ENCODE measurements at regions not wholly inside any gene's neighbourhood (a gene's known extent, or its start where the extent isn't known, plus 50 kb on each side); places are given as distances from the start of the nearest gene placed in this dataset.

- peaks cover 0 to 2% (median 0%) of the 10 kb centered on the region in 3 donors for H3K27me3 ChIP-seq (ENCODE audit: control insufficient read depth in 3 of 3, insufficient read depth in 3 of 3, low read length in 3 of 3)
- no peaks in the 10 kb centered on the region for H3K36me3 ChIP-seq (ENCODE audit: control insufficient read depth in 3 of 3, insufficient read depth in 3 of 3, low read length in 3 of 3)
- H3K9me3 ChIP-seq (ENCODE audit: control insufficient read depth in 3 of 3, low read length in 3 of 3), result peaks cover 0 to under 1% (median 0%) of the 10 kb centered on the region in 3 donors
- H3K4me1 ChIP-seq (ENCODE audit: control insufficient read depth in 3 of 3, insufficient read depth in 3 of 3, low read length in 3 of 3), result no peaks in the 10 kb centered on the region
- H3K27ac ChIP-seq (ENCODE audit: low read depth, low read length), result no peak overlapping the region
- no peak overlapping the region for H3K9ac ChIP-seq (ENCODE audit: low read depth in 1 of 3, low read length in 3 of 3)
- no peak overlapping the region for H3K4me3 ChIP-seq (ENCODE audit: low read length in 3 of 3)
These were observed 158.8 kb upstream of the SRRM4 start for GRCh38 chr12:118822512-118822911.

GRCh38 chr12:118827047-118827446 lies 154.3 kb upstream of the SRRM4 start:
- Histone ChIP-seq H3K9me3 (ENCODE audit: control insufficient read depth in 3 of 3, low read length in 3 of 3) (no peaks in the 10 kb centered on the region), H3K27ac (ENCODE audit: low read depth, low read length) (no peak overlapping the region), H3K4me1 (ENCODE audit: control insufficient read depth in 3 of 3, insufficient read depth in 3 of 3, low read length in 3 of 3) (no peaks in the 10 kb centered on the region), H3K36me3 (ENCODE audit: control insufficient read depth in 3 of 3, insufficient read depth in 3 of 3, low read length in 3 of 3) (no peaks in the 10 kb centered on the region), H3K9ac (ENCODE audit: low read depth in 1 of 3, low read length in 3 of 3) (no peak overlapping the region), H3K27me3 (ENCODE audit: control insufficient read depth in 3 of 3, insufficient read depth in 3 of 3, low read length in 3 of 3) (peaks cover 0 to 2% (median under 1%) of the 10 kb centered on the region in 3 donors), H3K4me3 (ENCODE audit: low read length in 3 of 3) (no peak overlapping the region)

GRCh38 chr12:118827606-118828005 lies 153.7 kb upstream of the SRRM4 start:
- Histone ChIP-seq H3K27me3 (ENCODE audit: control insufficient read depth in 3 of 3, insufficient read depth in 3 of 3, low read length in 3 of 3) (peaks cover 0 to 3% (median 2%) of the 10 kb centered on the region in 3 donors), H3K9me3 (ENCODE audit: control insufficient read depth in 3 of 3, low read length in 3 of 3) (no peaks in the 10 kb centered on the region), H3K27ac (ENCODE audit: low read depth, low read length) (no peak overlapping the region), H3K4me3 (ENCODE audit: low read length in 3 of 3) (no peak overlapping the region), H3K36me3 (ENCODE audit: control insufficient read depth in 3 of 3, insufficient read depth in 3 of 3, low read length in 3 of 3) (no peaks in the 10 kb centered on the region), H3K4me1 (ENCODE audit: control insufficient read depth in 3 of 3, insufficient read depth in 3 of 3, low read length in 3 of 3) (no peaks in the 10 kb centered on the region), H3K9ac (ENCODE audit: low read depth in 1 of 3, low read length in 3 of 3) (no peak overlapping the region)

GRCh38 chr12:118830296-118830695 lies 151.0 kb upstream of the SRRM4 start:
- no peak overlapping the region for H3K9ac ChIP-seq (ENCODE audit: low read depth in 1 of 3, low read length in 3 of 3)
- H3K4me3 ChIP-seq (ENCODE audit: low read length in 3 of 3), result no peak overlapping the region
- H3K36me3 ChIP-seq (ENCODE audit: control insufficient read depth in 3 of 3, insufficient read depth in 3 of 3, low read length in 3 of 3), result no peaks in the 10 kb centered on the region
- H3K27me3 ChIP-seq (ENCODE audit: control insufficient read depth in 3 of 3, insufficient read depth in 3 of 3, low read length in 3 of 3), result peaks cover 0 to 3% (median 0%) of the 10 kb centered on the region in 3 donors
- no peak overlapping the region for H3K27ac ChIP-seq (ENCODE audit: low read depth, low read length)
- H3K4me1 ChIP-seq (ENCODE audit: control insufficient read depth in 3 of 3, insufficient read depth in 3 of 3, low read length in 3 of 3), result no peaks in the 10 kb centered on the region
- no peaks in the 10 kb centered on the region for H3K9me3 ChIP-seq (ENCODE audit: control insufficient read depth in 3 of 3, low read length in 3 of 3)

GRCh38 chr12:118835926-118836325 lies 145.4 kb upstream of the SRRM4 start:
- Histone ChIP-seq H3K27me3 (ENCODE audit: control insufficient read depth in 3 of 3, insufficient read depth in 3 of 3, low read length in 3 of 3) (peaks cover 0 to 3% (median 0%) of the 10 kb centered on the region in 3 donors), H3K27ac (ENCODE audit: low read depth, low read length) (no peak overlapping the region), H3K4me3 (ENCODE audit: low read length in 3 of 3) (no peak overlapping the region), H3K4me1 (ENCODE audit: control insufficient read depth in 3 of 3, insufficient read depth in 3 of 3, low read length in 3 of 3) (no peaks in the 10 kb centered on the region), H3K9ac (ENCODE audit: low read depth in 1 of 3, low read length in 3 of 3) (no peak overlapping the region), H3K9me3 (ENCODE audit: control insufficient read depth in 3 of 3, low read length in 3 of 3) (no peaks in the 10 kb centered on the region), H3K36me3 (ENCODE audit: control insufficient read depth in 3 of 3, insufficient read depth in 3 of 3, low read length in 3 of 3) (no peaks in the 10 kb centered on the region)

- Histone ChIP-seq H3K4me1 (ENCODE audit: control insufficient read depth in 3 of 3, insufficient read depth in 3 of 3, low read length in 3 of 3) (no peaks in the 10 kb centered on the region), H3K4me3 (ENCODE audit: low read length in 3 of 3) (no peak overlapping the region), H3K9ac (ENCODE audit: low read depth in 1 of 3, low read length in 3 of 3) (no peak overlapping the region), H3K27me3 (ENCODE audit: control insufficient read depth in 3 of 3, insufficient read depth in 3 of 3, low read length in 3 of 3) (peaks cover 0 to 15% (median 2%) of the 10 kb centered on the region in 3 donors), H3K9me3 (ENCODE audit: control insufficient read depth in 3 of 3, low read length in 3 of 3) (peaks cover 0 to 3% (median 0%) of the 10 kb centered on the region in 3 donors), H3K36me3 (ENCODE audit: control insufficient read depth in 3 of 3, insufficient read depth in 3 of 3, low read length in 3 of 3) (no peaks in the 10 kb centered on the region), H3K27ac (ENCODE audit: low read depth, low read length) (no peak overlapping the region)
These were observed 140.9 kb upstream of the SRRM4 start for GRCh38 chr12:118840399-118840798.

GRCh38 chr12:118840878-118841277 lies 140.5 kb upstream of the SRRM4 start:
- Histone ChIP-seq H3K4me3 (ENCODE audit: low read length in 3 of 3) (no peak overlapping the region), H3K27me3 (ENCODE audit: control insufficient read depth in 3 of 3, insufficient read depth in 3 of 3, low read length in 3 of 3) (peaks cover 0 to 15% (median 5%) of the 10 kb centered on the region in 3 donors), H3K9ac (ENCODE audit: low read depth in 1 of 3, low read length in 3 of 3) (no peak overlapping the region), H3K36me3 (ENCODE audit: control insufficient read depth in 3 of 3, insufficient read depth in 3 of 3, low read length in 3 of 3) (no peaks in the 10 kb centered on the region), H3K4me1 (ENCODE audit: control insufficient read depth in 3 of 3, insufficient read depth in 3 of 3, low read length in 3 of 3) (no peaks in the 10 kb centered on the region), H3K27ac (ENCODE audit: low read depth, low read length) (no peak overlapping the region), H3K9me3 (ENCODE audit: control insufficient read depth in 3 of 3, low read length in 3 of 3) (peaks cover 0 to 3% (median 0%) of the 10 kb centered on the region in 3 donors)

- no peak overlapping the region for H3K27ac ChIP-seq (ENCODE audit: low read depth, low read length)
- no peak overlapping the region for H3K9ac ChIP-seq (ENCODE audit: low read depth in 1 of 3, low read length in 3 of 3)
- H3K27me3 ChIP-seq (ENCODE audit: control insufficient read depth in 3 of 3, insufficient read depth in 3 of 3, low read length in 3 of 3), result peaks cover 0 to 15% (median 5%) of the 10 kb centered on the region in 3 donors
- H3K4me1 ChIP-seq (ENCODE audit: control insufficient read depth in 3 of 3, insufficient read depth in 3 of 3, low read length in 3 of 3), result no peaks in the 10 kb centered on the region
- H3K9me3 ChIP-seq (ENCODE audit: control insufficient read depth in 3 of 3, low read length in 3 of 3), result peaks cover 0 to 3% (median 0%) of the 10 kb centered on the region in 3 donors
- no peak overlapping the region for H3K4me3 ChIP-seq (ENCODE audit: low read length in 3 of 3)
- H3K36me3 ChIP-seq (ENCODE audit: control insufficient read depth in 3 of 3, insufficient read depth in 3 of 3, low read length in 3 of 3), result no peaks in the 10 kb centered on the region
These were observed 139.8 kb upstream of the SRRM4 start for GRCh38 chr12:118841588-118841987.

GRCh38 chr12:118842866-118843265 lies 138.5 kb upstream of the SRRM4 start:
- H3K9ac ChIP-seq (ENCODE audit: low read depth in 1 of 3, low read length in 3 of 3), result no peak overlapping the region
- peaks cover 0 to 3% (median 0%) of the 10 kb centered on the region in 3 donors for H3K9me3 ChIP-seq (ENCODE audit: control insufficient read depth in 3 of 3, low read length in 3 of 3)
- no peak overlapping the region for H3K27ac ChIP-seq (ENCODE audit: low read depth, low read length)
- peaks cover 0 to 15% (median 5%) of the 10 kb centered on the region in 3 donors for H3K27me3 ChIP-seq (ENCODE audit: control insufficient read depth in 3 of 3, insufficient read depth in 3 of 3, low read length in 3 of 3)
- H3K4me3 ChIP-seq (ENCODE audit: low read length in 3 of 3), result no peak overlapping the region
- H3K4me1 ChIP-seq (ENCODE audit: control insufficient read depth in 3 of 3, insufficient read depth in 3 of 3, low read length in 3 of 3), result no peaks in the 10 kb centered on the region
- H3K36me3 ChIP-seq (ENCODE audit: control insufficient read depth in 3 of 3, insufficient read depth in 3 of 3, low read length in 3 of 3), result no peaks in the 10 kb centered on the region

- H3K27ac ChIP-seq (ENCODE audit: low read depth, low read length), result no peak overlapping the region
- H3K4me1 ChIP-seq (ENCODE audit: control insufficient read depth in 3 of 3, insufficient read depth in 3 of 3, low read length in 3 of 3), result no peaks in the 10 kb centered on the region
- no peak overlapping the region for H3K9ac ChIP-seq (ENCODE audit: low read depth in 1 of 3, low read length in 3 of 3)
- peaks cover 0 to 3% (median 0%) of the 10 kb centered on the region in 3 donors for H3K9me3 ChIP-seq (ENCODE audit: control insufficient read depth in 3 of 3, low read length in 3 of 3)
- H3K36me3 ChIP-seq (ENCODE audit: control insufficient read depth in 3 of 3, insufficient read depth in 3 of 3, low read length in 3 of 3), result no peaks in the 10 kb centered on the region
- H3K27me3 ChIP-seq (ENCODE audit: control insufficient read depth in 3 of 3, insufficient read depth in 3 of 3, low read length in 3 of 3), result peaks cover 0 to 15% (median 8%) of the 10 kb centered on the region in 3 donors
- H3K4me3 ChIP-seq (ENCODE audit: low read length in 3 of 3), result no peak overlapping the region
These were observed 134.9 kb upstream of the SRRM4 start for GRCh38 chr12:118846416-118846815.
